WTC11 (cell line): ENCODE measurements at regions not wholly inside any gene's neighbourhood (a gene's known extent, or its start where the extent isn't known, plus 50 kb on each side); places are given as distances from the start of the nearest gene placed in this dataset.

Source experiments
- CTCF ChIP-seq: fragments of 200-600 bp; IDR thresholded peaks from 2 replicates; pipeline ENCODE4 v1.8.0; 2022; ENCODE audit warnings: antibody characterized with exemption
- MXD4 ChIP-seq: fragments of 250-450 bp; sonication (Bioruptor Pico); IDR thresholded peaks from 2 replicates; pipeline ENCODE4 v1.8.0; 2021; ENCODE audit warnings: mild to moderate bottlenecking, moderate library complexity, borderline replicate concordance
- SMAD3 ChIP-seq: sonication (generic); formaldehyde crosslinking; IDR thresholded peaks from 2 replicates; pipeline ENCODE4 v1.8.0; 2022; ENCODE audit warnings: missing genetic modification reagents, mild to moderate bottlenecking, borderline replicate concordance
- STAT6 ChIP-seq: sonication (generic); formaldehyde crosslinking; conservative IDR thresholded peaks from 2 replicates; pipeline ENCODE4 v1.8.1; 2023; ENCODE audit warnings: mild to moderate bottlenecking, low read depth, missing genetic modification reagents, moderate library complexity
- ZNF416 ChIP-seq: fragments of 250-450 bp; sonication (Bioruptor Pico); IDR thresholded peaks from 2 replicates; pipeline ENCODE4 v1.9.0; 2021; ENCODE audit warnings: mild to moderate bottlenecking, inconsistent platforms
- ZNF671 ChIP-seq: fragments of 250-450 bp; sonication (Bioruptor Pico); IDR thresholded peaks from 2 replicates; pipeline ENCODE4 v1.8.0; 2021; ENCODE audit warnings: mild to moderate bottlenecking

DNA sequence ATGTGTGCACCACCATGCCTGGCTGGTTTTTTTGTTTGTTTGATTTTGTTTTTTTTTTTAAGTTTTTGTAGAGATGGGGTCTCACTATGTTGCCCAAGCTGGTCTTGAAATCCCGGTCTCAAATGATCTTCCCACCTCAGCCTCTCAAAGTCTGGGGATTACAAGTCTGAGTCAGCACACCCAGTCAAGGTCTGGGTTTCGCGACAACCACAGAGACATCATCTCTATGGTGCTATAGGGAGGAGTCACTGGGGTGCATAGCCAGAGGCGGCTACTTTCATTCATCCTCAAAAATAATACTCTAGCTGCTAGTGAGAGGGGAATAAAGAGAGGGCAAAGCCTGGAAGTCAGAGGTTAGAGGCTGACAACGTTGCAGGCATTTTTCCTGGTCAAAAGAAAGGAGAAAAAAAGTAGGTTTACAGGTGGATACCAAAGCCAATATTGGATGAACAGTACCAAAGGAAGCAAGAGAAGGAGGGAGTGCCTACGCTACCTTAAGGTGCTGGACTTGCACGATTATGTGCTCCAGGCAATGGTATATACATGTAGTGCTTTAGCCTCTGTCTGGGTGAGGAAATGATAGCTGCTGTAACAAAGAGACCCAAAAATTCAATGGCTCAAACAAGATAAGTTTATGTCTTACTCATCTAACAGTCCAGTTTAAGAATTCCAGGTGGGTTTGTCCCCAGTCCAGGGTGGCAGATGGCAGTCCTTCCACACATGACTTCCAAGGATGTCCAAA, 178.3 kb downstream of the SKIDA1 start:
- no peak for TF ChIP-seq ZNF671 (CRISPR knock-in tag)
- no peak for TF ChIP-seq STAT6
- no peak for TF ChIP-seq CTCF
- TF ChIP-seq MXD4 (CRISPR knock-in tag) = no peak
- no peak for TF ChIP-seq SMAD3 (CRISPR knock-in tag)
- no peak for TF ChIP-seq ZNF416 (CRISPR knock-in tag)
